ENCODE measurements at regions not wholly inside any gene's neighbourhood (a gene's known extent, or its start where the extent isn't known, plus 50 kb on each side); places are given as distances from the start of the nearest gene placed in this dataset.

DNA sequence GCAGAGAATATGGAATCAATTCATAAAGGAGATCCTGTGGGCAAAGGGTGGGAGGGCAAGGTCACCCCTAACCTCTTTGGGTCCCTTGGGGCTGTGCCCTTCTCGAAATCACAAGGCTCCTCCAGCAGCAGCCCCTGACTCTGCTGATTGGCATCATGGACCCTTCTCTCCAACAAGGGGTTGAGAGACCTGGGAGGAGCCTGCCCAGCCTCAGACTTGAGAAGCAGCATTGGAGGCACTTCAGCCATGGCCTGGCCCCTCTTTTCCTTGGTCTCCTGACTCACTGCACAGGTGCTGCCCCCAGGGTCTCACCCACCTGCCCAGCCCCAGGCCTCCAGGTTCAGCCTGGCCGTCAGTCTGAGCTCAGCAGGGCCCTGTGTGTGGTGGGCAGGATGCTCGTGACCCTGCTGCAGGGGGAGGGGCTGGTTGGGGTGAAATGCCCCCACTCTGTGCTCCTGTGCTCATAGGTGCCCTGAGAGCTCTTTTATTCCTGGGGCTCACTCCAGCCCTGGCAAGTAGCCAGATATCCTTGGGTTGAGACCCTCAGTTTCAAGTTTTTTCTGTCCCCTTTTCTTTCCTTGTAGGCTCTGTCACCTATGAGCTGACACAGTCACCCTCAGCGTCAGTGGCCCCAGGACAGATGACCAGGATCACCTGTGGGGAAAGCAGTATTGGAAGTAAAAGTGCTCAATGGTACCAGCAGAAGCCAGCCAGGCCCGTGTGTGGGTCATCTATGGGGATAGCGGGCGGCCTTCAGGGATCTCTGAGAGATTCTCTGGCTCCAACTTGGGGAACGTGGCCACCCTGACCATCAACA, 110.8 kb downstream of the GGTLC2 start:
- Mint-ChIP-seq H3K36me3 (ENCODE audit: insufficient read depth in 1 of 3, low read depth in 3 of 3) (no peaks in the 10 kb centered on the region), H3K4me3 (no peak overlapping the region), H3K9me3 (no peaks in the 10 kb centered on the region), H3K27ac (no peak overlapping the region), H3K4me1 (no peaks in the 10 kb centered on the region), H3K27me3 (ENCODE audit: low read depth) (peaks cover 99% of the 10 kb centered on the region)
- Histone ChIP-seq H3K14ac (ENCODE audit: insufficient read depth, low read length) (no peak overlapping the region), H4K91ac (ENCODE audit: insufficient read length, low read depth, low read length) (no peak overlapping the region), H3K27me3 (ENCODE audit: insufficient read depth, low read length) (peaks cover 13% of the 10 kb centered on the region), H3K56ac (ENCODE audit: insufficient read length, low read depth, low read length) (no peak overlapping the region), H2BK12ac (ENCODE audit: insufficient read length, low read depth, low read length) (no peak overlapping the region), H2BK15ac (ENCODE audit: low read depth, low read length) (no peak overlapping the region), H3K79me2 (ENCODE audit: insufficient read depth, low read length) (no peaks in the 10 kb centered on the region), H3K23me2 (ENCODE audit: insufficient read length, low read depth, low read length, poor library complexity, severe bottlenecking) (no peaks in the 10 kb centered on the region), H3K9me3 (ENCODE audit: control insufficient read depth, low read depth, low read length) (no peaks in the 10 kb centered on the region), H3K27ac (ENCODE audit: insufficient read length, low read depth, low read length) (no peak overlapping the region), H2BK20ac (ENCODE audit: low read depth, low read length, poor library complexity, severe bottlenecking) (no peak overlapping the region), H2BK120ac (ENCODE audit: low read depth, low read length, poor library complexity, severe bottlenecking) (no peak overlapping the region), H3K9ac (ENCODE audit: extremely low read depth, insufficient read length, low read length) (no peak overlapping the region), H3K18ac (ENCODE audit: insufficient read length, low read depth, low read length) (no peak overlapping the region), H3K4me1 (ENCODE audit: insufficient read depth, low read length) (no peaks in the 10 kb centered on the region), H3K23ac (ENCODE audit: insufficient read length, low read depth, low read length) (no peak overlapping the region), H3K79me1 (ENCODE audit: insufficient read depth, low read depth, low read length, poor library complexity, severe bottlenecking) (no peaks in the 10 kb centered on the region), H2AK5ac (ENCODE audit: insufficient read length, low read length) (no peak overlapping the region), H4K5ac (ENCODE audit: insufficient read length, low read depth, low read length) (no peak overlapping the region), H2AFZ (ENCODE audit: low read length) (no peak overlapping the region), H2BK5ac (ENCODE audit: insufficient read length, low read length) (no peak overlapping the region), H3K4me2 (ENCODE audit: insufficient read depth, insufficient read length, low read length) (no peak overlapping the region), H3K4ac (ENCODE audit: low read depth, low read length) (no peak overlapping the region), H4K8ac (replicated peaks; ENCODE audit: insufficient read length, low read depth, low read length) (no peak overlapping the region), H4K20me1 (ENCODE audit: control insufficient read depth, insufficient read depth, insufficient read length) (no peaks in the 10 kb centered on the region), H3T11ph (ENCODE audit: low read length) (no peak overlapping the region)
- WGBS (ENCODE audit: extremely low coverage, insufficient read length, low lambda C conversion rate), result no CpG with 5 or more reads among the region's 8 CpGs
- no peak for DNase-seq
- TF ChIP-seq, protein P1, sequence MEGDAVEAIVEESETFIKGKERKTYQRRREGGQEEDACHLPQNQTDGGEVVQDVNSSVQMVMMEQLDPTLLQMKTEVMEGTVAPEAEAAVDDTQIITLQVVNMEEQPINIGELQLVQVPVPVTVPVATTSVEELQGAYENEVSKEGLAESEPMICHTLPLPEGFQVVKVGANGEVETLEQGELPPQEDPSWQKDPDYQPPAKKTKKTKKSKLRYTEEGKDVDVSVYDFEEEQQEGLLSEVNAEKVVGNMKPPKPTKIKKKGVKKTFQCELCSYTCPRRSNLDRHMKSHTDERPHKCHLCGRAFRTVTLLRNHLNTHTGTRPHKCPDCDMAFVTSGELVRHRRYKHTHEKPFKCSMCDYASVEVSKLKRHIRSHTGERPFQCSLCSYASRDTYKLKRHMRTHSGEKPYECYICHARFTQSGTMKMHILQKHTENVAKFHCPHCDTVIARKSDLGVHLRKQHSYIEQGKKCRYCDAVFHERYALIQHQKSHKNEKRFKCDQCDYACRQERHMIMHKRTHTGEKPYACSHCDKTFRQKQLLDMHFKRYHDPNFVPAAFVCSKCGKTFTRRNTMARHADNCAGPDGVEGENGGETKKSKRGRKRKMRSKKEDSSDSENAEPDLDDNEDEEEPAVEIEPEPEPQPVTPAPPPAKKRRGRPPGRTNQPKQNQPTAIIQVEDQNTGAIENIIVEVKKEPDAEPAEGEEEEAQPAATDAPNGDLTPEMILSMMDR (conservative IDR thresholded peaks at IDR 0.05), result no peak
